Right ventricle myocardium superior (tissue), 1 donor: ENCODE measurements at regions not wholly inside any gene's neighbourhood (a gene's known extent, or its start where the extent isn't known, plus 50 kb on each side); places are given as distances from the start of the nearest gene placed in this dataset.

Experiments
- ATAC-seq: fragments of 200-7000 bp; cut with Tn5 transposase; one replicate; pipeline ENCODE4 v1.9.1; 2020; ENCODE audit warnings: mild to moderate bottlenecking; ENCODE audit not compliant: poor library complexity
- DNase-seq: peaks from one replicate; pipeline ENCODE4 v3.0.0-alpha.2; 2020
- intact Hi-C: fragments of 100-400 bp; cut with DNase I; formaldehyde crosslinking; loops from one replicate; pipeline ENCODE4 v1.11.2; 2022
- donor health status: DM: no; HTN: yes; CAD: no; lungs with severe emphysema.

DNA sequence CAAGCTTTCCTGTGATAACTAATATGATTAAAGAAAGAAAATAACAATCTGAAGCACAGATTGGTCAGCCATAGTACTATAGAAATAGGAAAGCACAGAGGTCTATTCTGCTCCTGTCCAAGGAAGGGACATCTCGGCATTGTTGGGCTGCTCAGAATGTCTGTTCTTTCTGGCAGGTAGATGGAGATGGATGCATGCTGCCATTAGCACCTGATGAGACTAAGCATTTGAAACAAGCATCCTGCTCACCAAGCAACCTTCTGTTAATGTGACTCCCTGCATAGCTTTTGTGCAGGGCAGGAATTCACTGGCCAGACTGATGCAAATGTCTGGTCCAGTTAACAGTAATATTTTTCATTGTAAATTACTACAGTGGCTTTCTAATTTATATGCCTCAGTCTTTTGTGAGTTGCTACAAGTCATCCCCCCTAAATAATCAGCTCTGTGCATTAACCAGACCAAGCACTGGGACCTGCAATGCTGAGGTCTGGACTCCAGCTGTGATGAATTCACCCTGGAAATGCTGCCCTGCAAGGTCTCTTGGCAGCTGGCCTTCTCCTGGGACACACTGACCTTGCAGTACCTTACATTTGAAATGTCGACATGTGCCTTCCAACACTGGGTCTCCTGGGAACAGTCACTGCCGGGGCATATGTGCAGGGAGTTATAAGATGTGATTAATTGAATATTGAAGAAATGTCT, 1123.7 kb downstream of the IGSF11 start:
- ATAC-seq, result no peak
- intact Hi-C loops, result no loop called here
- DNase-seq, result no peak

DNA sequence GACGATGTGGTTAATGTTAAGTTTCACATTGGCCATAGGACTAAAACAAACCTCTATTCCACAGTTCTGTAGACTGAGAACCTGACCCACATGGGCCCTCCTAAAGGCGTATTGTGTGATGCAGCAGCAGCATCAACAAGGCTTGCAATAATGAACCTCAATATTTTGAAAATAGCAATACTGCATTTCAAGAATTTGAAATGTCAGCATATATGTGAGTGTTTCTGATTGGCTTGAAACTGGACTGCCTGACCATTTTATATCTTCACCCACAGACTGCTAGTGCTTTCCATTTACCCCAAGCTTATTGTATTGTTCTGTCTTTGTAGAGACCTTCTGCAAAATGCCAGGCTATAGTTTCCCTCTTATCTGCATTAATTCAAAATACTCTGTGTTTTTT, 1122.3 kb downstream of the IGSF11 start:
- DNase-seq (no peak), ATAC-seq (no peak)
- intact Hi-C loops, result no loop called here

DNA sequence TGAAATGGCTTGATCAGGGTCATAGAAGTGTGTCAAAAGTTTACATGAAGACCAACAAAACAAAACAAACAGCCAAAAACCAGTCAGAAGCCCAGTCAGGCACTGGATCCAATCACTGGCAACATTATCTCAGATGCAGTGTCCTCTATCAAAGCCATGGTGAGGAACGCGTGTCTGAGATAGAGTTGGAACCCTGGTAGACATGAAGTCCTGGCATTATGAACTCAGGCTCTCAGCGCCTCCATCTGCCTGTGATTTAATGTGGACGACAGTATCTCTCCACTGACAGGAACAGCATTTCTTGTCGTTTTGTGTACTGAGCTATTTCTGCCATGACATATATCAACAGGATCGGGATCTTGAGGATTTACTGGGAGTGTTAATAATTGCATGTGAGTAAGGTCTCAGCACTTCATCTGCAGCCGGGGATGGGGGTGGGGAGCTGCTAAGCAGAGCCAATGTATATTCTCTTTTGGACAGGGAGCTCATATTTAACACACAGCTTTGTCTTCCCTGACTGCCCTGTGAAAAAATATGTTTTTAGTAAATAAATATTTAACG, 1120.0 kb downstream of the IGSF11 start:
- intact Hi-C loops, result no loop called here
- no peak for DNase-seq
- ATAC-seq, result no peak

- ATAC-seq (no peak), DNase-seq (no peak)
- intact Hi-C loops, result no loop called here
Measured at GRCh38 chr3:117916839-117917238, 1117.8 kb downstream of the IGSF11 start.

DNA sequence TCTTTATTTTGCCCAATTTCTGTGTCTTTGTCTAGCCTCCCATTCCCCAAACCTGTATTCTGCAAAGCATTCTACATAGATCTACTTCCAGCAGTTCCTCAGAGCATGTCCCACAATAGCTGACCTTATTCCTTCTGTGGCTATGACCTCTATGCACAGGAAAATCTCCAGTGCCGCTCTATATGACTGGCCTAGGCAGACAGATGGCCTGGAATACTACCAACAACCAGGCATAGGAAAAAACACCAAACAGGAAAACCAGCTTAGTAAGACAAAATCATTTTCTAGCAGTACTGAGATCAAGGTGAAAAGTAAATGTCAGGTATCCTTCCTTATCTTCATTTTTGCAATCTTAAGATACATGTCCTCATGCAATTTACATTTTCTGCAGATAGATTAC, 1115.0 kb downstream of the IGSF11 start:
- ATAC-seq (no peak), DNase-seq (no peak)
- intact Hi-C loops, result no loop called here

GRCh38 chr3:117920253-117920898, 1114.3 kb downstream of the IGSF11 start:
- intact Hi-C loops, result no loop called here
- ATAC-seq, result no peak
- DNase-seq, result no peak

GRCh38 chr3:117921411-117921810, 1113.2 kb downstream of the IGSF11 start:
- ATAC-seq (no peak), DNase-seq (no peak)
- intact Hi-C loops, result no loop called here

DNA sequence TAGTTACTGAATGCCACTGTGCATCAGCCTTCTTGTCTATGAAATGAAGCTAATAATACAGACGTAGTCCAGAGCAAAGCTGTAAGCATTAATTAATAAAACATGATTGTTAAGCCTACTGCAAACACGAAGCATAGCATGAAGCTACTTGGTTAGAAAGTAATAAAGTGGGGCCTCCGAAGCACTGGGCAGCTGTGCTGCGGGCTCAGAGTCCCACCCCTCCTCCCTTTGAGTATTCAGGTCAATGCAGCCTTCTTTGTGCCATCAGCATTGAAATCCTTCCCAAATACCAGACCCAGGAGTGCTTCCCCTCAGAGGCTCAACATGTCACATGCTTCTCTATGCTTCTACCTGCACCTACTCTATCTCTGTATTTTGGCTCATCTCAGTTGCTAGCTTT, 1112.6 kb downstream of the IGSF11 start:
- DNase-seq, result no peak
- ATAC-seq, result no peak
- intact Hi-C loops, result no loop called here

DNA sequence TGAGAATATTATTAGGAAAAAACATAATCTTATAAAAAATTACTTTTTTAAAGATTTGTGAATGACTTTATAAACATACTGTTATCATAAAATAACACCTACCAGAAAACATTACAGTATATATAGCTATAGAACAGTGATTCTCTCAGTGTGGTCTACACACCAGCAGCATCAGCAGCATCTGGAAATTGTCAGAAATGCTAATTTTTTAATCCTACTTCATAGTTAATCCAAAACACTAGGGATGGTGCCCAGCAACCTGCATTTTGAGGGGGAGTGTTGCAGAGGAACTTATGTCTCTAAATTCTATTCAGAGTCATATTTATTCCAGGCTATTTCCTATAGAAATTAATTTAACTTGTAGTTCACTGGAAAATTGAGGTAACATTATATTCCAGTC, 1107.8 kb downstream of the IGSF11 start:
- DNase-seq (no peak), ATAC-seq (no peak)
- intact Hi-C loops, result no loop called here

DNA sequence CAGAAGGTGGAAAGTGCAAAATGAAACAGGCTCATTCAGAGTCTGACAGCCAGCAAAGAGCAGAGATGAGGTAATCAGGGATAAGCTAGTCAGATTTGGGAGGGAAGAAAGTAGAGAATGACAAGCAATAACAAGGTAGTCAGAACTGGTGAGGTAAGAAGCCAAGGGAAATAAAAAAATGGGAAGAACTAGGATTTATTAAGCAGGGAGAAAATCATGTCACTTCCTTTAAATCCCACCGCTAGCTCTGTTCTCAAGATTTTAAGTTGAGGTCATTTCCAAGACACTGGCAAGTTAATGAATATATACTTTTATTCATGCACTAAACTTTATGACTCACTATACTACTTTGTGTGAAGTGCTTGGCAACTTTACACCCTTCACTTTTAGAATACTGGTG, 1106.8 kb downstream of the IGSF11 start:
- no peak for ATAC-seq
- intact Hi-C loops, result no loop called here
- no peak for DNase-seq

- ATAC-seq (no peak), DNase-seq (no peak)
- intact Hi-C loops, result no loop called here
Measured at GRCh38 chr3:117928836-117929235, 1105.8 kb downstream of the IGSF11 start.

DNA sequence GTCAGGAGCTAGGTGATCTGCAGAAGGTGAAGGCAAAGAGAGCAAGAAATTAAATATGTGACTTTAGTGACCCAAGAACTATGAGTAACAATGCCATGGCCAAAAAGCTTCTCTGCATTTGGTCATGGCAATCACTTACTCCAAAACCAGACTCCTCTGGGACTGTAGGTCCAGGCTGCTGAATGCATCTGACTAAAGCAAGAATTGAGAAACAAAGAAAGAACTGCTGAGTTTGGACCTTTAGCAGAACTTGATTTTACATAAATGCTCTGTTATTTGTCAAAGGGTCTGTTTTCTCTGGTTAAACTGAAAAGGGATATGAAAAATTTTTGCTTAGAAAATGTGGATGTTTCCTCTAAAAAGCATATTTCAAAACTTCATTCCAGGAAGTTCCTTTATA, 1102.2 kb downstream of the IGSF11 start:
- DNase-seq, result no peak
- intact Hi-C loops, result no loop called here
- ATAC-seq, result no peak

DNA sequence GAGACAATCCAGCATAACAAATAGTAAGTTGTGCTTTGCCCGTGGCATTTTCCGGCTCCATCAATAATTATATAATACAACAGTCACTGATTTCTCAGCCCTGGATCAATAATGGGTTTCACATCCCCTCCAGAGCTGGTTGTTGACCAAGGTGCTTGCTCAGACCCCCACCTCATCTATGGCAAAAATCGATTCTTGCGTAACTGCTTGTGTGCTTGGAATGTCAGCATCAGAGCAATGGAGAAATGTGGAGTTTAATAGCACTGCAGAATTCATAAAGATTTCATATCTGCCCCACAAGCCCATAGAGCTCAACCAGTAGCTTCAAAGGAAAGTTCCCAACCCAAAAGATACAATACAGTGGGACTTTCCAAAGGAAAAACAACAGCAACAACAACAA, 1098.5 kb downstream of the IGSF11 start:
- DNase-seq, result no peak
- intact Hi-C loops, result no loop called here
- ATAC-seq, result no peak

DNA sequence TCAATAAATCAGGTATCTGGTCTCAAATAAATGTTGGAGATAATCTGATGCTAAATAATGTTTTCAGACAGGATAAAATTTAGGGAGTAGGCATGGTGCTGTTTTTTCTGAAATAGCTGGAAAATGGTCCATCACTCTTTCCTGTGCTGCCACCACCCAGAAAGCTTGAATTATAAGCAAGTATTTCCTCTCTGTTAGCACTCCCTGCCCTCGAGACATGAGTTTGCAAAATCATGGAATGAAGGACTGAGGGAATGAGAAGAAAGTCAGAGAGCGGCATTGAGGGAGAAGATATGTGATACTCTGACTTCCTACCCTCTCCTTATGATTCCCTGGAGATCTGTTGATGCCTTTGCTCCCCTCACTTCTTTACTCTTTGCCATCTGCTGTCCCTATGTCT, 1095.7 kb downstream of the IGSF11 start:
- intact Hi-C loops, result no loop called here
- DNase-seq (no peak), ATAC-seq (no peak)

DNA sequence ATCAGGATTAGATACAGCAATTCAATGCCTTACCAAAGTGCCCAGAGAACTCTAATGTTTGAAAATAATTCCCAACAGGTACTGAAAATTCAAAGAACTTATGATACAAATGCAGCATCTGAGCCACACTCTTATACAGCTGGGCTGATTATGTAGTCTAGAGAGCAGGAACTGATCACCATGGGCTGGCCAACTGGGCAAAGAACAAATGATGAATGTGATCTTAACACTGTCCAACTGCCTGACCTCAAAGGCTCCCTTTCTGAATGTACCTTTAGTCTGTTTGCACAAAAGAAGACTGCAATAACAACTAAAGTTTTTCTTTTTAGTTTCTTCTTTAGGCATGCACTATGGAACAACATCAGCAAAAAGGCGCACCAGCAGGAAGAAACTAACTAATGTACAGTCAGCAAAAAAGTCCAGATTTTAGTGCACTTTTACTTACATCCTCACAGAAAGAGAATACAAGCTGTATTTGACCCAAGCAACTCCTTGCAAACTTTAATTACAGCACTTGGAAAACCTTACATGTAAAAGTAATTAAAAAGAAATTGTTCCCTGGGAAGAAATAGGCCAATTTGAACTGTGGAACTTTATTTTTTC, 1095.1 kb downstream of the IGSF11 start:
- no peak for ATAC-seq
- intact Hi-C loops, result no loop called here
- DNase-seq, result no peak

GRCh38 chr3:117941015-117941414, 1093.6 kb downstream of the IGSF11 start:
- no peak for ATAC-seq
- intact Hi-C loops, result no loop called here

GRCh38 chr3:117941756-117942155, 1092.9 kb downstream of the IGSF11 start:
- DNase-seq (no peak), ATAC-seq (no peak)
- intact Hi-C loops, result no loop called here

More at GRCh38 chr3:117941015-117941414, 1093.6 kb downstream of the IGSF11 start:
- no peak for DNase-seq

GRCh38 chr3:117954131-117954530, 1080.5 kb downstream of the IGSF11 start:
- intact Hi-C loops, result no loop called here
- ATAC-seq (no peak), DNase-seq (no peak)

DNA sequence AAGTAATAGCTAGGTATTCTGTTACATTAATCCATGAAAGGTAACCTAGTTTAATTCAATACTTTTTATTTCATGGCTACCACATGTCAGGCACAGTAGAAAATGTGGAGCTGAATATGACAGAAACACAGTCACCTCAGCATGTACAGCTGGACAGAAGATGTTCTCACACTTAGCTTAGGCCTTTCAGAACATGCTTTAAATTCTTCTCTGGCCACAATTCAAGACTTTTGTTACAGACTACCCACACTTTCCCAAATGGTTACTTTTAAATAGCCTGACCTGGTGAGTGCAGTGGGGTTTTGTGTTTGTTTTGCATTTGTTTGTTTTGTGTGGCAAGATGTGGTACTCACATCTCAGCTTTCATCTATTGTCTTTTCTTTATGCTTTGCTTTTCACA, 1079.5 kb downstream of the IGSF11 start:
- ATAC-seq (no peak), DNase-seq (no peak)
- intact Hi-C loops, result no loop called here

DNA sequence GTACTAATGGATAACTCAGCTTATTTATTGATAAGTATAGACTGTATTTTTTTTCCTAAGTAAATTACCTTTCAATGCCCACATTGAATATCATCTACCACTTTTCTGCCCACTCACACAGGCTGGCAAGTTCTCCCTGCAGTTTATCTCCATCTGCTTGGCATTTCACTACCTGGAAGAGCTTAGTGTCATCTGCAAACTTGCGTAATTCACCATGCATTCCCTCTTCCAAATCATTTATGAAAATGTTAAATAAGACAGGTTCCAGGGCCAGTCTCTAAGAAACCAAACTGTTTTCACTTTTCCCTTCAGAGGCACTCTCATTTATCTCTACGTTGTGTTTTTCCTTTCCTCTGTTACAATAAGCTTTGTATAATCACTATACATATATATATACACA, 1076.6 kb downstream of the IGSF11 start:
- no peak for ATAC-seq
- intact Hi-C loops, result no loop called here
- no peak for DNase-seq
